ENCODE measurements at regions not wholly inside any gene's neighbourhood (a gene's known extent, or its start where the extent isn't known, plus 50 kb on each side); places are given as distances from the start of the nearest gene placed in this dataset.

DNA sequence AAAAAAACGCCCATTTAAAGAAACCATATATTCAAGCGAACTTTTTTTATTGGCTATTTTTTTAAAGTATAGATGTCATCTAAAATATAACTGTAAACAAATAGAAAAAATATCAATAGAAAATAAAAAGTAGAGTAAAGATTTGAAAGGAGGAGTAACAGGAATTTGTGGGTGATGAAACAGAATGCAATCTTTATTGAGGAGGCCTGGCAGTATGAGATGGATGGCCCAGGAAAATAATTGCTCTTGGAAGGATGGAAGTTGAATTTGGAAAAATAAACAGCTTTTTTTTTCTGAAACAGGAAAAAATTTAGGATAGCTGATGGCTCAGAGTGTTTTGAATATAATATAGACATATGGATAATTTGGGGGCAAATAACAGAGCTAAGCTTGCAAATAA lies 219.0 kb downstream of the CASP12 start:
- Histone ChIP-seq H3K36me3 (ENCODE audit: control insufficient read depth in 2 of 4, insufficient read depth in 4 of 4, low read length in 3 of 4) (no peaks in the 10 kb centered on the region), H3K4me2 (ENCODE audit: insufficient read depth in 1 of 2, low read depth in 2 of 2, low read length in 2 of 2) (no peak overlapping the region), H3K56ac (replicated peaks; ENCODE audit: insufficient read length, low read depth, low read length) (no peak overlapping the region), H3K4me3 (ENCODE audit: extremely low read depth in 1 of 4, insufficient read depth in 2 of 4, low read depth in 3 of 4, low read length in 4 of 4) (no peak overlapping the region), H2BK120ac (replicated peaks; ENCODE audit: low read depth, low read length) (no peak overlapping the region), H2AK5ac (ENCODE audit: low read depth, low read length) (no peak overlapping the region), H3K27me3 (replicated peaks in 1 of 4; ENCODE audit: control insufficient read depth in 3 of 4, extremely low read depth in 1 of 4, insufficient read depth in 3 of 4, low read length in 3 of 4) (no peaks in the 10 kb centered on the region), H2AFZ (ENCODE audit: low read length) (no peak overlapping the region), H3K18ac (ENCODE audit: extremely low read depth, low read length) (no peak overlapping the region), H3K23ac (ENCODE audit: insufficient read length) (no peak overlapping the region), H2BK5ac (ENCODE audit: low read depth, low read length) (no peak overlapping the region; the same call in 1 of the 2 replicates), H2BK12ac (ENCODE audit: low read depth, low read length) (no peak overlapping the region), H3K79me2 (ENCODE audit: control insufficient read depth in 1 of 2, insufficient read depth in 2 of 2, low read length in 2 of 2) (no peaks in the 10 kb centered on the region), H4K8ac (ENCODE audit: extremely low read depth, insufficient read depth, low read length) (no peak overlapping the region), H2BK20ac (ENCODE audit: low read length) (no peak overlapping the region), H3K79me1 (ENCODE audit: low read depth, low read length) (no peaks in the 10 kb centered on the region), H3K23me2 (ENCODE audit: low read depth, low read length) (no peaks in the 10 kb centered on the region), H3K27ac (ENCODE audit: low read depth, low read length) (no peak overlapping the region), H3K4me1 (replicated peaks in 1 of 4; ENCODE audit: control insufficient read depth in 3 of 4, insufficient read depth in 4 of 4, low read length in 3 of 4) (no peaks in the 10 kb centered on the region), H3K9ac (replicated peaks in 1 of 4; ENCODE audit: extremely low read depth in 1 of 4, low read depth in 3 of 4, low read length in 3 of 4) (no peak overlapping the region), H4K91ac (replicated peaks; ENCODE audit: insufficient read length, low read length) (no peak overlapping the region), H3K14ac (ENCODE audit: insufficient read length) (no peak overlapping the region), H4K5ac (ENCODE audit: insufficient read length, low read depth, low read length) (no peak overlapping the region), H4K20me1 (replicated peaks in 1 of 2; ENCODE audit: control insufficient read depth in 1 of 2, insufficient read depth in 2 of 2, low read length in 2 of 2) (no peaks in the 10 kb centered on the region), H3K4ac (replicated peaks; ENCODE audit: insufficient read length, low read depth, low read length) (no peak overlapping the region), H3K9me3 (ENCODE audit: insufficient read depth in 2 of 2, low read depth in 1 of 2, low read length in 1 of 2) (no peaks in the 10 kb centered on the region), H2BK15ac (ENCODE audit: low read length) (no peak overlapping the region)
- no peak for FAIRE-seq
- ChIA-PET POLR2A (ENCODE audit: partially characterized antibody) (no interaction called here), CTCF (ENCODE audit: partially characterized antibody) (interaction anchor here (1.1 kb wide), 1 partner anchor 15 kb away, joined by 3 read pairs; no protein-coding TSS in a partner anchor)
- 82% methylated on average over 2 of the region's 2 CpGs; no CpG with 5 or more reads in 1 of the 2 experiments for WGBS, 2 experiments (ENCODE audit: extremely low coverage in 1 of 2, insufficient coverage in 1 of 2, insufficient read length in 1 of 2, insufficient replicate concordance in 2 of 2, low coverage in 1 of 2, low lambda C conversion rate in 2 of 2, missing lambda C conversion rate in 1 of 2)
- no peak for DNase-seq (ENCODE audit: low read depth in 1 of 2, low spot score in 2 of 2)
- TF ChIP-seq CHD2 (IDR thresholded peaks at IDR 0.05; ENCODE audit: low read length) (no peak), SP4 (IDR thresholded peaks at IDR 0.05; ENCODE audit: low read length) (no peak), RNF2 (IDR thresholded peaks at IDR 0.05; ENCODE audit: borderline replicate concordance, low read depth, low read length, missing control alignments, poor library complexity, severe bottlenecking) (no peak), BCL11A (IDR thresholded peaks at IDR 0.05; ENCODE audit: low read depth in 2 of 2, low read length in 2 of 2) (no peak), TAF7 (optimal IDR thresholded peaks at IDR 0.05; ENCODE audit: borderline replicate concordance, low read depth, low read length) (no peak), SRF (IDR thresholded peaks at IDR 0.05; ENCODE audit: low read depth, low read length) (no peak), CTBP2 (IDR thresholded peaks at IDR 0.05; ENCODE audit: borderline replicate concordance, insufficient read depth, insufficient read length, low read length) (no peak), SUZ12 (IDR thresholded peaks at IDR 0.05; ENCODE audit: low read length) (no peak), TEAD4 (IDR thresholded peaks at IDR 0.05; ENCODE audit: low read depth, low read length) (no peak), ZNF274 (IDR thresholded peaks at IDR 0.05; ENCODE audit: borderline replicate concordance, extremely low read depth, low read length) (no peak), HDAC6 (IDR thresholded peaks at IDR 0.05; ENCODE audit: low read depth, low read length) (no peak), TBP (IDR thresholded peaks at IDR 0.05; ENCODE audit: low read depth, low read length) (no peak), KDM1A (IDR thresholded peaks at IDR 0.05; ENCODE audit: borderline replicate concordance, low read length) (no peak), MAFK (IDR thresholded peaks at IDR 0.05; ENCODE audit: low read depth, low read length) (no peak), CHD1 (IDR thresholded peaks at IDR 0.05; ENCODE audit: low read depth, low read length) (no peak), RXRA (IDR thresholded peaks at IDR 0.05; ENCODE audit: insufficient read depth, low read depth, low read length) (no peak)

Measured in H1 (cell line).